ENCODE measurements at regions not wholly inside any gene's neighbourhood (a gene's known extent, or its start where the extent isn't known, plus 50 kb on each side); places are given as distances from the start of the nearest gene placed in this dataset.

DNA sequence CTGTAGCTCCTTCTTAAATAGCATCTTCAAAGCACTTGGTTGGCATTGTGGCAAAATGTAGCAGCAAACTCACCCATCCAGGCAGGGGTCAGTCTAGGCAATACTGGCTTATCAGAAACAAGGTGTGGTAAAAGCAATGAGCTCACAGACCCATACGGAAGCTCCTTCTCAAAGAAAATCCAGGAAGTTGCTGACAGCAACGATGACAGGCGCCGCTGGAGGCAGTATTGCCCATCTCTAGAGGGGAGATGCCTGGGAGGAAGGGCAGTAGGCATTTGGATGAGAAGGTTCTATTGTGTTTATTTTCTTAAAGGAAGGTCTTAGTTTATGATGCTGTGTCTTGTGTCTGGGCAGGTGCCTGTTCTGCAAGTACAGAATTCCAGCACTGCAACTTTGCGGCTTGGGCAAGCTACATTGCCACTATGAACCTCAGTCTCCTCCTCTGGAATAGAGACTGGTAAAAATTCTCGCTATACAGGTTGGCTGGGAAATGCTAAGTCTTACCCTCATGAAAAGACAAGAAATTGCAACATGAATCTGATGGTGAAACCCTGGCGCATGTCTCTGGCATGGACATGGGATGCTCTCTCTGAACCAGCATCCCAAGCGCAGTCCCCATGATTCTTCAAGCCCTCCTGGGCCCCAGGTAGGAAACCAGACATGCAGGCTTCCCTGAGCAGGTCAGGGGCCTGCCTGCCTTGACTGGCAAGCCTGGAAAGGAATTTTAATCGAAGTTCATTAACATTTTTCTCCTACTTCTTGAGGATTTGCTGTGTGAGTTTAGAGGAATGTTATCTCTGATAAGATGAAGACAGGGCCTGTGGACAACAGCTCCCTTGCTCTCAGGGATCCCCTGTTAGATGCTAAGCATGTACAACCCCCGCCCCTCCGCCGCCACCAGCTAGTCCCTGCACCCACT is 156.0 kb downstream of the TFCP2L1 start:
- intact Hi-C loops (cut with micrococcal nuclease; ENCODE audit: unreplicated experiment): loop anchor here (1.0 to 5.0 kb wide), 5 partner anchors 30 to 227 kb away; no protein-coding TSS in a partner anchor
- Mint-ChIP-seq H3K27ac (ENCODE audit: unreplicated experiment) (no peak overlapping the region), H3K27me3 (ENCODE audit: insufficient read depth, unreplicated experiment) (peaks cover 6% of the 10 kb centered on the region), H3K36me3 (ENCODE audit: insufficient read depth, unreplicated experiment) (no peaks in the 10 kb centered on the region), H3K9me3 (ENCODE audit: unreplicated experiment) (no peaks in the 10 kb centered on the region), H3K4me1 (ENCODE audit: low read depth, unreplicated experiment) (peaks cover under 1% of the 10 kb centered on the region), H3K4me3 (ENCODE audit: unreplicated experiment) (no peak overlapping the region)
- CTCF ChIA-PET: interaction anchor here (0.5 to 3.6 kb wide), 43 partner anchors 10 to 877 kb away, joined by 3 to 109 read pairs (median 4); no protein-coding TSS in a partner anchor
- POLR2A ChIA-PET: no interaction called here
- peak; percentile 74 to 75 for DNase-seq
- Histone ChIP-seq H3K4me1 (peaks cover 5% of the 10 kb centered on the region; the same call in 1 of the 2 replicates), H3K36me3 (ENCODE audit: control insufficient read depth, insufficient read depth, low read length) (no peaks in the 10 kb centered on the region), H3K9me3 (no peaks in the 10 kb centered on the region), H3K27me3 (replicated peaks; ENCODE audit: control insufficient read depth, insufficient read depth, low read length) (no peaks in the 10 kb centered on the region; the same call in 1 of the 2 replicates), H3K4me3 (ENCODE audit: low read depth, low read length) (no peak overlapping the region)
- BruUV-seq (replicated peaks): no TSS peak
- TF ChIP-seq, protein P1, sequence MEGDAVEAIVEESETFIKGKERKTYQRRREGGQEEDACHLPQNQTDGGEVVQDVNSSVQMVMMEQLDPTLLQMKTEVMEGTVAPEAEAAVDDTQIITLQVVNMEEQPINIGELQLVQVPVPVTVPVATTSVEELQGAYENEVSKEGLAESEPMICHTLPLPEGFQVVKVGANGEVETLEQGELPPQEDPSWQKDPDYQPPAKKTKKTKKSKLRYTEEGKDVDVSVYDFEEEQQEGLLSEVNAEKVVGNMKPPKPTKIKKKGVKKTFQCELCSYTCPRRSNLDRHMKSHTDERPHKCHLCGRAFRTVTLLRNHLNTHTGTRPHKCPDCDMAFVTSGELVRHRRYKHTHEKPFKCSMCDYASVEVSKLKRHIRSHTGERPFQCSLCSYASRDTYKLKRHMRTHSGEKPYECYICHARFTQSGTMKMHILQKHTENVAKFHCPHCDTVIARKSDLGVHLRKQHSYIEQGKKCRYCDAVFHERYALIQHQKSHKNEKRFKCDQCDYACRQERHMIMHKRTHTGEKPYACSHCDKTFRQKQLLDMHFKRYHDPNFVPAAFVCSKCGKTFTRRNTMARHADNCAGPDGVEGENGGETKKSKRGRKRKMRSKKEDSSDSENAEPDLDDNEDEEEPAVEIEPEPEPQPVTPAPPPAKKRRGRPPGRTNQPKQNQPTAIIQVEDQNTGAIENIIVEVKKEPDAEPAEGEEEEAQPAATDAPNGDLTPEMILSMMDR (IDR thresholded peaks at IDR 0.05; ENCODE audit: insufficient read depth in 1 of 2, low read depth in 1 of 2, low read length in 1 of 2, severe bottlenecking in 1 of 2, unreplicated experiment in 1 of 2): peak; percentile 65 to 90

DNA sequence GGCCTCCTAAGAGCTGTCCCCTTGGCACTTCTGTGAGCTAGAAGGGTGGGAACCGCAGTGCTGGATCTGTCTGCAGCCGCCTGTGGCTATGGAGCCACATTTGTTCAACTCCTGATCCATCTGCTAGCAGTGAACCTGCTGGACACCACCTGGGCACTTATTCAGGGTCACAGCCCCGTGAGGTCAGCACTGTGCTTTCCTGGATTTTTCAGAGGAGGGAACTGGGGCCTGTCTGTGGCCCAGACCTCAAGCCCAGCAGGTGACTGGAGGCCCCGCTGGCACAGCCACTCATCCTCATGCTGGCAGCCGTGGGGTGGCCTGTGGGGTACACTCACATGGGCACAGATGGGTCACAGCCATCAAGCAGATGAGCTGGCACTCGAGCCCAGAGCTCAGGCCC is 155.3 kb downstream of the TFCP2L1 start:
- Histone ChIP-seq H3K4me3 (ENCODE audit: low read depth, low read length) (no peak overlapping the region), H3K9me3 (no peaks in the 10 kb centered on the region), H3K27me3 (replicated peaks; ENCODE audit: control insufficient read depth, insufficient read depth, low read length) (no peaks in the 10 kb centered on the region), H3K4me1 (peaks cover 5% of the 10 kb centered on the region; the same call in 1 of the 2 replicates), H3K36me3 (ENCODE audit: control insufficient read depth, insufficient read depth, low read length) (no peaks in the 10 kb centered on the region)
- TF ChIP-seq, protein P1 (IDR thresholded peaks at IDR 0.05; ENCODE audit: insufficient read depth in 1 of 2, low read depth in 1 of 2, low read length in 1 of 2, severe bottlenecking in 1 of 2, unreplicated experiment in 1 of 2): no peak
- intact Hi-C loops (cut with micrococcal nuclease; ENCODE audit: unreplicated experiment): loop anchor here (1.0 to 5.0 kb wide), 4 partner anchors 31 to 227 kb away; no protein-coding TSS in a partner anchor
- peaks cover 4% of the 10 kb centered on the region for H3K36me3 Mint-ChIP-seq (ENCODE audit: insufficient read depth, unreplicated experiment)
- peaks cover 5% of the 10 kb centered on the region for H3K27me3 Mint-ChIP-seq (ENCODE audit: insufficient read depth, unreplicated experiment)
- ChIA-PET CTCF (interaction anchor here (1.8 to 3.6 kb wide), 4 partner anchors 31 to 227 kb away, joined by 6 to 109 read pairs (median 18); no protein-coding TSS in a partner anchor), POLR2A (no interaction called here)
- H3K4me3 Mint-ChIP-seq (ENCODE audit: unreplicated experiment): no peak overlapping the region
- no TSS peak for BruUV-seq (replicated peaks)
- H3K4me1 Mint-ChIP-seq (ENCODE audit: low read depth, unreplicated experiment): peaks cover 7% of the 10 kb centered on the region
- H3K27ac Mint-ChIP-seq (ENCODE audit: unreplicated experiment): no peak overlapping the region
- no peaks in the 10 kb centered on the region for H3K9me3 Mint-ChIP-seq (ENCODE audit: unreplicated experiment)
- DNase-seq: no peak

DNA sequence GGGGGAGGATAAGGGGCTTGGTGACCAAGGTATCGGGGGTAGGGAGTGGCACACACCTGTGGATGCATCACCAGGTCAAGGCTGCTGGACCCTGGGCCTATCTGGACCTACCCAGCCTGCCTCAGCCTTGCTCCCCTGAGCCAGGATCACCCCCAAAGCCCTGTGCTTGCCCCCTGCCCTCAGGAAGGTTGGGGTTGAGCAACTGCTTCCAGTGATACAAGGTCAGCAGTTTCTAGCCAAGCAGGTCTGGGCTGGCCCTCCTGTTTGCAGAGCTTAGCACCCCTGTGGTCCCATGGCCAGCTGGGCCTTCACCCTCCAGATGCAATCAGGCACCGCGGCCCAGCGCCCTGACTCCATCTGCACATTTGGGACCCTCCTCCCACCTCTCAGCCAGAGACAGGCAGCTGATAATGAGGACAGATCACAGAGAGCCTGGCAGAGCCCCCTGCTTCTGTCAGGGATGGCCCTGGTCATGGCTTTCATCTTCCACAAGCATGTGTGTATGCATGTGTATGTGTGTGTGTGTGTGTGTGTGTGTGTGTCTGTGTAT is 154.6 kb downstream of the TFCP2L1 start:
- no peak overlapping the region for H3K27ac Mint-ChIP-seq (ENCODE audit: unreplicated experiment)
- H3K27me3 Mint-ChIP-seq (ENCODE audit: insufficient read depth, unreplicated experiment): peaks cover 1% of the 10 kb centered on the region
- H3K36me3 Mint-ChIP-seq (ENCODE audit: insufficient read depth, unreplicated experiment): peaks cover 4% of the 10 kb centered on the region
- H3K4me1 Mint-ChIP-seq (ENCODE audit: low read depth, unreplicated experiment): peaks cover 8% of the 10 kb centered on the region
- BruUV-seq (replicated peaks): no TSS peak
- ChIA-PET CTCF (interaction anchor here (3.6 kb wide), 1 partner anchor 226 kb away, joined by 109 read pairs; no protein-coding TSS in a partner anchor), POLR2A (no interaction called here)
- intact Hi-C loops (cut with micrococcal nuclease; ENCODE audit: unreplicated experiment): no loop called here
- Histone ChIP-seq H3K27me3 (replicated peaks; ENCODE audit: control insufficient read depth, insufficient read depth, low read length) (no peaks in the 10 kb centered on the region), H3K9me3 (no peaks in the 10 kb centered on the region), H3K36me3 (ENCODE audit: control insufficient read depth, insufficient read depth, low read length) (no peaks in the 10 kb centered on the region), H3K4me3 (ENCODE audit: low read depth, low read length) (no peak overlapping the region), H3K4me1 (peaks cover 5% of the 10 kb centered on the region; the same call in 1 of the 2 replicates)
- TF ChIP-seq, protein P1 (IDR thresholded peaks at IDR 0.05; ENCODE audit: insufficient read depth in 1 of 2, low read depth in 1 of 2, low read length in 1 of 2, severe bottlenecking in 1 of 2, unreplicated experiment in 1 of 2): no peak
- H3K4me3 Mint-ChIP-seq (ENCODE audit: unreplicated experiment): no peak overlapping the region
- no peak for DNase-seq
- H3K9me3 Mint-ChIP-seq (ENCODE audit: unreplicated experiment): no peaks in the 10 kb centered on the region

Data from Caco-2 (cell line).